OCI-LY3 (cell line): ENCODE measurements at regions not wholly inside any gene's neighbourhood (a gene's known extent, or its start where the extent isn't known, plus 50 kb on each side); places are given as distances from the start of the nearest gene placed in this dataset.

Experiments
- H2AFZ ChIP-seq: fragments of 200-600, 300-600 bp; shearing (Covaris generic); 2 replicates; pipeline ENCODE4 v1.6.0; 2014; ENCODE audit warnings: antibody characterized with exemption, low read depth, low read length
- H3K27ac ChIP-seq: fragments of 200-600, 300-600 bp; sonication (generic); 2 replicates; pipeline ENCODE4 v1.5.1; 2014; ENCODE audit warnings: mild to moderate bottlenecking, low read length, moderate library complexity, mixed read lengths
- H3K27me3 ChIP-seq: fragments of 200-600, 300-600 bp; sonication (generic); 2 replicates; pipeline ENCODE4 v1.6.1; 2014; ENCODE audit warnings: low read depth, low read length, mixed read lengths
- H3K36me3 ChIP-seq: fragments of 200-600, 300-600 bp; sonication (generic); replicated peaks from 2 replicates; pipeline ENCODE3; 2014; ENCODE audit warnings: low read depth, low read length, mixed read lengths
- H3K4me1 ChIP-seq: fragments of 300-600, 200-600 bp; sonication (generic); 2 replicates; pipeline ENCODE4 v1.6.1; 2014; ENCODE audit warnings: low read length, mixed read lengths
- H3K4me2 ChIP-seq: fragments of 200-600, 300-600 bp; sonication (generic); 2 replicates; pipeline ENCODE4 v1.6.1; 2014; ENCODE audit warnings: low read length, mixed read lengths
- H3K4me3 ChIP-seq: fragments of 300-600, 200-600 bp; sonication (generic); 2 replicates; pipeline ENCODE4 v1.5.1; 2014; ENCODE audit warnings: antibody characterized with exemption, mild to moderate bottlenecking, low read length, moderate library complexity
- H3K79me2 ChIP-seq: fragments of 300-600, 200-600 bp; shearing (Covaris generic); 2 replicates; pipeline ENCODE4 v1.6.1; 2014; ENCODE audit warnings: mild to moderate bottlenecking, low read length, mixed read lengths
- H3K9ac ChIP-seq: fragments of 300-600, 200-600 bp; shearing (Covaris generic); 2 replicates; pipeline ENCODE4 v1.6.0; 2014; ENCODE audit warnings: mild to moderate bottlenecking, low read length, moderate library complexity
- H3K9me3 ChIP-seq: fragments of 200-600, 300-600 bp; shearing (Covaris generic); 2 replicates; pipeline ENCODE4 v1.6.1; 2014; ENCODE audit warnings: low read length, mixed read lengths; ENCODE audit not compliant: insufficient read depth
- H4K20me1 ChIP-seq: fragments of 200-600, 300-600 bp; sonication (generic); 2 replicates; pipeline ENCODE4 v1.6.1; 2016; ENCODE audit warnings: low read length, mixed read lengths; ENCODE audit not compliant: insufficient read depth
- EZH2phosphoT487 ChIP-seq: fragments of 200-600 bp; shearing (Covaris generic); IDR thresholded peaks from 2 replicates; pipeline ENCODE4 v1.6.1; 2018; ENCODE audit warnings: antibody characterized with exemption, mixed run types, low read depth
- TF ChIP-seq, protein P1 (sequence below): fragments of 200-600, 300-600 bp; sonication (generic); IDR thresholded peaks from 2 replicates; pipeline ENCODE4 v1.5.1; 2014; ENCODE audit warnings: antibody characterized with exemption, low read length, low read depth

DNA sequence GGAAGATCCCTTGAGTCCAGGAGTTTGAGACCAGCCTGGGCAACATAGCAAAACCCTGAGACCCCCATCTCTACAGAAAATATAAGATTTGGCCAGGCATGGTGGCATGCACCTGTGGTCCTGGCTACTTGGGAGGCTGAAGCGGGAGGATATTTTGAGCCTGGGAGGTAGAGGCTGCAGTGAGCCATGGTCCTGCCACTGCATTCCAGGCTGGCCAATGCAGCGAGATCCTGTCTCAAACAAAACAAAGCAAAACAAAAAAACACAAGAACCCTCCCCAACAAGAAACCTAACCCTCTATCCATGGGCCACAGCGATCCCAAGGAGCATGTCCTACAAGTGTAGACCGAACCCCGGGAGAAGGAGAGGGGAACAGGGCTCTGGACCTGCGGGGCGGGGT is 133.3 kb downstream of the MGAT5B start:
- no peak for TF ChIP-seq EZH2phosphoT487
- TF ChIP-seq, protein P1, sequence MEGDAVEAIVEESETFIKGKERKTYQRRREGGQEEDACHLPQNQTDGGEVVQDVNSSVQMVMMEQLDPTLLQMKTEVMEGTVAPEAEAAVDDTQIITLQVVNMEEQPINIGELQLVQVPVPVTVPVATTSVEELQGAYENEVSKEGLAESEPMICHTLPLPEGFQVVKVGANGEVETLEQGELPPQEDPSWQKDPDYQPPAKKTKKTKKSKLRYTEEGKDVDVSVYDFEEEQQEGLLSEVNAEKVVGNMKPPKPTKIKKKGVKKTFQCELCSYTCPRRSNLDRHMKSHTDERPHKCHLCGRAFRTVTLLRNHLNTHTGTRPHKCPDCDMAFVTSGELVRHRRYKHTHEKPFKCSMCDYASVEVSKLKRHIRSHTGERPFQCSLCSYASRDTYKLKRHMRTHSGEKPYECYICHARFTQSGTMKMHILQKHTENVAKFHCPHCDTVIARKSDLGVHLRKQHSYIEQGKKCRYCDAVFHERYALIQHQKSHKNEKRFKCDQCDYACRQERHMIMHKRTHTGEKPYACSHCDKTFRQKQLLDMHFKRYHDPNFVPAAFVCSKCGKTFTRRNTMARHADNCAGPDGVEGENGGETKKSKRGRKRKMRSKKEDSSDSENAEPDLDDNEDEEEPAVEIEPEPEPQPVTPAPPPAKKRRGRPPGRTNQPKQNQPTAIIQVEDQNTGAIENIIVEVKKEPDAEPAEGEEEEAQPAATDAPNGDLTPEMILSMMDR: no peak
- H2AFZ ChIP-seq: no peak overlapping the region
- H3K4me1 ChIP-seq: peaks cover 16% of the 10 kb centered on the region
- H3K36me3 ChIP-seq: no peaks in the 10 kb centered on the region
- H4K20me1 ChIP-seq: no peaks in the 10 kb centered on the region
- no peak overlapping the region for H3K4me2 ChIP-seq
- H3K79me2 ChIP-seq: no peaks in the 10 kb centered on the region
- H3K9me3 ChIP-seq: peaks cover 7% of the 10 kb centered on the region; the same call in 1 of the 2 replicates
- H3K27me3 ChIP-seq: peaks cover 18% of the 10 kb centered on the region
- H3K27ac ChIP-seq: no peak overlapping the region
- H3K9ac ChIP-seq: no peak overlapping the region
- H3K4me3 ChIP-seq: no peak overlapping the region

DNA sequence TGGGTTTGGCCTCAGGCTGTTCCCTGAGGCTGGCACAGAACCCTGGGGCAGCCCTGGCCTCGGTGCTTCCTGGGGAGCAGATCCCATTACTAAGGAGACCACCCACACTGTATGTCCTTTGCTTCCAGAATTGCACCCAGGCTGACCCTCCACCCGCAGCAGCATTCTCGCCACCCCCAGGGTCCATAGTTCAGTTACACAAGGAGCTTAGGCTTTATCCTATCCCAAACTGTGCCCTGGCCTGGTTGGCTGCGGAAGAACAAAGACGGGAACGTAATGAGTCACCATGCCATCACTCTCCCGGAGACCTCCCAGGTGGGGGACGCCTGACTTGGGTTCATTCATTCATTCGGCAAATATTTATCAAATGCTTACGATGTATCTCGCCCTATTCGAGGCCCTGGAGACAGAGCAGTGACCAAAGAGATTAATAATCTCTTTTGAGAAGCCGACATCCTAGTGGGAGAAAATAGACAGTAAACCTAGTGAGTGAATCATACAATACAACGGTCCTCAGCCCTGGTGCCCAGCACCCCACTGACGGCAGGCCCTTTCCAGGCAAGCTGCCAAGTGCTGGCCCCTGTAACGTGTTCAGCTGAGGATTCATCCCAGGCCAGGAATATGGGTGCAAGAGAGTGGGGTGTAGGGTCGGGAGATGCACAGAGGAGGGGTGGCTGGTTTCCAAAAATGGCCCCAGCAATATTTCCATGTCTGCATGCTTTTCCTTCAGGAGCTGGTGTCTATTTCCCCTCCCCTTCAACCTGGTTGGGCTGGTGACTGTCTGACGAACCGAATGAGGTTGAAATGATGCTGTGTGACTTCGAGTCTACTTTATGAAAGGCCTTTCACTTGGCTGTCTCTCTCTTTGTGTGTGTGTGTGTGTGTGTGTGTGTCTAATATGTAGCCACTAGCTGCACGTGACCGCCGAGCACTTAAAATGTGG is 134.2 kb downstream of the MGAT5B start:
- peaks cover 7% of the 10 kb centered on the region; the same call in 1 of the 2 replicates for H3K9me3 ChIP-seq
- TF ChIP-seq EZH2phosphoT487: no peak
- TF ChIP-seq, protein P1: no peak
- H3K4me1 ChIP-seq: peaks cover 13% of the 10 kb centered on the region
- peaks cover 11% of the 10 kb centered on the region; the same call in 1 of the 2 replicates for H3K27me3 ChIP-seq
- H3K79me2 ChIP-seq: no peaks in the 10 kb centered on the region
- H2AFZ ChIP-seq: no peak overlapping the region
- H4K20me1 ChIP-seq: no peaks in the 10 kb centered on the region
- H3K4me2 ChIP-seq: no peak overlapping the region
- H3K4me3 ChIP-seq: no peak overlapping the region
- H3K9ac ChIP-seq: no peak overlapping the region
- no peak overlapping the region for H3K27ac ChIP-seq
- H3K36me3 ChIP-seq: no peaks in the 10 kb centered on the region

DNA sequence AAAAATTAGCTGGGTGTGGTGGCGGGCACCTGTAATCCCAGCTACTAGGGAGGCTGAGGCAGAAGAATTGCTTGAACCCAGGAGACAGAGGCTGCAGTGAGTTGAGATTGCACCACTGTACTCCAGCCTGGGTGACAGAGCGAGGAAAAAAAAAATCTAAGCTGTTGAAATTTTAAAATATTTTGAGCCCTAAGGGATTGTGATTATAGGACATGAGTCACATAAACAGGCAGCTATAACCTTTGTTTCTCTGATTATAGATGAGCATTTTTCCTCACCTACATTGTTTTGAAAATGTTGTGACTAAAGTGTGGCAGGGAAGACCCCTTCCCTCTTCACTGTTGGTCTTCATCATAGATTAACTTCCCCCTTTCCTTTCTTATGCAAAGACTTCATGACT is 135.5 kb downstream of the MGAT5B start:
- Histone ChIP-seq H3K27ac (no peak overlapping the region), H3K4me1 (peaks cover 2% of the 10 kb centered on the region; the same call in 1 of the 2 replicates), H3K27me3 (0 out of 2 replicates have a peak, but pooled peaks cover 3% of the 10 kb centered on the region), H4K20me1 (no peaks in the 10 kb centered on the region), H2AFZ (no peak overlapping the region), H3K4me3 (no peak overlapping the region), H3K36me3 (no peaks in the 10 kb centered on the region), H3K79me2 (no peaks in the 10 kb centered on the region), H3K4me2 (no peak overlapping the region), H3K9ac (no peak overlapping the region), H3K9me3 (peaks cover 4% of the 10 kb centered on the region; the same call in 1 of the 2 replicates)
- TF ChIP-seq, protein P1: no peak
- no peak for TF ChIP-seq EZH2phosphoT487

DNA sequence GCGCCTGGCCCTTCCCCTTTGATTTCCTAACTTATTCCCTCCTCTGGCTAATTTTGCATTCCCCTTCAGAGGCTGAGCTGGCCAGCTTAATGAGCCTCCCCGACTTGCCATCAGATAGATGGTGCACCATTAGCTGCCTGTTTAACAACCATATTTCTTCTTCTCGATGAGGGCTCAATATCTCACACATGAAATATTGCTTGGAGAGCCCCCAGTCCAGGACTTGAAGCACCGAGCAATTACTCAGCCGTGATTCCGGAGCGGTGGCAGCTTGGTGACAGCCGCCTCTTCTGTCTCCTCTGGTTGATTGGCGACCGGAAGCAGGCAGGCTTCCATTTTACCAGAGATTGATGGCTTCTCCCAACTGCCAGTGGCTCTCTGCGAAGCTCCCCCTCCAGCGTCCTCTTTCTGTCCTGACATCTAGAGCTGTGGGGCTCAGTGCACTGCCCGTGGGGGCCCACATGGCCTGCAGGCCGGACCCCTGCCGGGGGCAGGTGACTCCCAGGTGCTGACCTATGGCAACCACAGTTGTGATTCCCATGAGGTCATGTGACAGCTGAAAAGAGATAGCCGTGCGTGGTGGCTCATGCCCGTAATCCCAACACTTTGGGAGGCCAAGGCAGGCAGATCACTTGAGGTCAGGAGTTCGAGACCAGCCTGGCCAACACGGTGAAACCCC is 133.7 kb upstream of the SEC14L1 start:
- no peak overlapping the region for H2AFZ ChIP-seq
- H3K4me1 ChIP-seq: no peaks in the 10 kb centered on the region
- H3K36me3 ChIP-seq: no peaks in the 10 kb centered on the region
- no peak overlapping the region for H3K9ac ChIP-seq
- no peaks in the 10 kb centered on the region for H3K9me3 ChIP-seq
- TF ChIP-seq, protein P1: no peak
- no peak for TF ChIP-seq EZH2phosphoT487
- H4K20me1 ChIP-seq: no peaks in the 10 kb centered on the region
- no peak overlapping the region for H3K4me2 ChIP-seq
- no peak overlapping the region for H3K27ac ChIP-seq
- H3K27me3 ChIP-seq: 0 out of 2 replicates have a peak, but pooled peaks cover 9% of the 10 kb centered on the region
- H3K4me3 ChIP-seq: no peak overlapping the region
- H3K79me2 ChIP-seq: no peaks in the 10 kb centered on the region
